OCI-LY7 (cell line): ENCODE measurements at regions not wholly inside any gene's neighbourhood (a gene's known extent, or its start where the extent isn't known, plus 50 kb on each side); places are given as distances from the start of the nearest gene placed in this dataset.

Source experiments
- BruUV-seq: library from RNA; stranded (reverse); fragments of 400-500 nt; replicated peaks from 2 replicates; lab custom pipeline; 2021; lab: Mats Ljungman, UMichigan
- CTCF ChIA-PET: fragments of 300-600 bp; sonication (Branson Sonifier 250); formaldehyde crosslinking; loops from one replicate; lab custom pipeline; 2022; ENCODE audit warnings: antibody characterized with exemption; ENCODE audit not compliant: unreplicated experiment; lab: Charles Lee
- POLR2A ChIA-PET: fragments of 300-600 bp; sonication (Branson Sonifier 250); formaldehyde crosslinking; loops from one replicate; lab custom pipeline; 2022; ENCODE audit warnings: antibody characterized with exemption; lab: Charles Lee
- DNase-seq: peaks from one replicate; pipeline ENCODE4 v3.0.0-alpha.2; 2015; ENCODE audit warnings: low spot score
- H2AFZ ChIP-seq: fragments of 200-600 bp; sonication (generic), shearing (Covaris generic); 2 replicates; pipeline ENCODE4 v1.6.1; 2014; ENCODE audit warnings: mild to moderate bottlenecking, antibody characterized with exemption, low read length, moderate library complexity
- H3K27ac ChIP-seq: fragments of 200-600 bp; sonication (generic); 2 replicates; pipeline ENCODE4 v1.5.1; 2014; ENCODE audit warnings: mixed run types, low read depth, mild to moderate bottlenecking, moderate library complexity, low read length, inconsistent platforms; ENCODE audit not compliant: poor library complexity, severe bottlenecking
- H3K36me3 ChIP-seq: fragments of 200-600 bp; sonication (generic); 2 replicates; pipeline ENCODE4 v1.6.1; 2014; ENCODE audit warnings: mild to moderate bottlenecking, antibody characterized with exemption, low read length, moderate library complexity, mixed read lengths; ENCODE audit not compliant: insufficient read depth
- H3K4me1 ChIP-seq: fragments of 200-600 bp; sonication (generic); 2 replicates; pipeline ENCODE4 v1.5.1; 2014; ENCODE audit warnings: mild to moderate bottlenecking, low read length; ENCODE audit not compliant: insufficient read depth, poor library complexity, severe bottlenecking
- H3K4me2 ChIP-seq: fragments of 200-600 bp; sonication (generic); 2 replicates; pipeline ENCODE4 v1.6.1; 2014; ENCODE audit warnings: mild to moderate bottlenecking, low read length
- H3K4me3 ChIP-seq: fragments of 200-600 bp; sonication (generic); 2 replicates; pipeline ENCODE4 v1.5.1; 2014; ENCODE audit warnings: mild to moderate bottlenecking, low read depth, low read length; ENCODE audit not compliant: poor library complexity, severe bottlenecking
- H3K79me2 ChIP-seq: fragments of 200-600 bp; sonication (generic); 2 replicates; pipeline ENCODE4 v1.6.1; 2016; ENCODE audit warnings: low read depth, mild to moderate bottlenecking, low read length, moderate library complexity, mixed read lengths; ENCODE audit not compliant: insufficient read depth
- H3K9me2 ChIP-seq: fragments of 200-600 bp; sonication (generic); 2 replicates; pipeline ENCODE4 v1.6.1; 2016; ENCODE audit warnings: mild to moderate bottlenecking, low read length, mixed read lengths; ENCODE audit not compliant: insufficient read depth
- H3K9me3 ChIP-seq: fragments of 200-600 bp; sonication (generic); 2 replicates; pipeline ENCODE4 v1.6.1; 2014; ENCODE audit warnings: mild to moderate bottlenecking, mixed run types, low read length, mixed read lengths
- H4K20me1 ChIP-seq: fragments of 200-600 bp; sonication (generic); 2 replicates; pipeline ENCODE4 v1.6.1; 2014; ENCODE audit warnings: mild to moderate bottlenecking, antibody characterized with exemption, low read length, moderate library complexity, mixed read lengths; ENCODE audit not compliant: insufficient read depth
- CTCF ChIP-seq: fragments of 200-600 bp; sonication (generic); conservative IDR thresholded peaks from 2 replicates; pipeline ENCODE4 v1.5.1; 2014; ENCODE audit warnings: mild to moderate bottlenecking, antibody characterized with exemption, low read length, moderate library complexity, mixed read lengths
- EZH2phosphoT487 ChIP-seq: fragments of 200-600 bp; sonication (generic); IDR thresholded peaks from 2 replicates; pipeline ENCODE4 v1.6.1; 2018; ENCODE audit warnings: low read depth, borderline replicate concordance, mild to moderate bottlenecking, mixed run types, antibody characterized with exemption, low read length, moderate library complexity, mixed read lengths
- intact Hi-C: fragments of 100-400 bp; cut with micrococcal nuclease; formaldehyde crosslinking; loops from one replicate; pipeline ENCODE4 v1.10.0; 2022; ENCODE audit not compliant: unreplicated experiment

DNA sequence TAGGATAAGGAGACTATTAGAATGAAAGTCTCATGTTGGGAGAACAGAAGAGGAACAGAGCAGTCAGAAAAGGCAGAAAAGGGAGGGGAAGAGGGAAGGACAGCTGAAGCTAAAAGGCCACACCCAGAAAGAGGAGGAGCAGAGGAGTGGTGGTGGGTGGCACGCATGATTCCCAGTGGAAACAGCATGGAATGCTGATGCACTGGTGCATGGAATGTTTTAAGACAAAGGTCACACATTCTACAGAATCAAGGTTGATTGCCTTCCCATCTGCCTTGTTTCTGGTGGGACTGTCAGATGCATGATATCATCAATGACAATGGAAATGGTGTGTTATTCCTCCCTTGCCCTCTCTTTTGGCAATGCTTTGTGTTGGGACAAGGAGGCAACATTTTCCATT, 285.4 kb upstream of the MKI67 start:
- H3K36me3 ChIP-seq, result no peaks in the 10 kb centered on the region
- H2AFZ ChIP-seq, result no peak overlapping the region
- H3K9me2 ChIP-seq, result no peaks in the 10 kb centered on the region
- ChIA-PET CTCF (no interaction called here), POLR2A (interaction anchor here (0.6 kb wide), 1 partner anchor 77 kb away, joined by 3 read pairs; no protein-coding TSS in a partner anchor)
- H3K9me3 ChIP-seq, result no peaks in the 10 kb centered on the region
- TF ChIP-seq EZH2phosphoT487, result no peak
- TF ChIP-seq CTCF, result no peak
- no peaks in the 10 kb centered on the region for H3K4me1 ChIP-seq
- no peak for DNase-seq
- no peak overlapping the region for H3K4me2 ChIP-seq
- BruUV-seq, result no TSS peak
- H3K27ac ChIP-seq, result no peak overlapping the region
- H3K4me3 ChIP-seq, result no peak overlapping the region
- no peaks in the 10 kb centered on the region for H4K20me1 ChIP-seq
- intact Hi-C loops, result no loop called here
- H3K79me2 ChIP-seq, result no peaks in the 10 kb centered on the region

- CTCF ChIA-PET, result no interaction called here
- no peak overlapping the region for H3K4me3 ChIP-seq
- no peaks in the 10 kb centered on the region for H3K36me3 ChIP-seq
- H3K27ac ChIP-seq, result no peak overlapping the region
- H3K79me2 ChIP-seq, result no peaks in the 10 kb centered on the region
- intact Hi-C loops, result no loop called here
- DNase-seq, result no peak
- no peaks in the 10 kb centered on the region for H3K9me3 ChIP-seq
- no peaks in the 10 kb centered on the region for H3K9me2 ChIP-seq
- TF ChIP-seq EZH2phosphoT487 (no peak), CTCF (no peak)
- no peaks in the 10 kb centered on the region for H3K4me1 ChIP-seq
- POLR2A ChIA-PET, result no interaction called here
- BruUV-seq, result no TSS peak
- no peaks in the 10 kb centered on the region for H4K20me1 ChIP-seq
- no peak overlapping the region for H2AFZ ChIP-seq
- H3K4me2 ChIP-seq, result no peak overlapping the region
Observed at GRCh38 chr10:128414568-128414967, 288.3 kb upstream of the MKI67 start.

GRCh38 chr10:128416231-128416630, 290.0 kb upstream of the MKI67 start:
- H3K4me2 ChIP-seq, result no peak overlapping the region
- POLR2A ChIA-PET, result interaction anchor here (0.9 kb wide), 1 partner anchor 17 kb away, joined by 3 read pairs; no protein-coding TSS in a partner anchor
- BruUV-seq, result no TSS peak
- H3K36me3 ChIP-seq, result no peaks in the 10 kb centered on the region
- CTCF ChIA-PET, result no interaction called here
- no peaks in the 10 kb centered on the region for H4K20me1 ChIP-seq
- H3K4me1 ChIP-seq, result no peaks in the 10 kb centered on the region
- H3K9me2 ChIP-seq, result no peaks in the 10 kb centered on the region
- H3K79me2 ChIP-seq, result no peaks in the 10 kb centered on the region
- intact Hi-C loops, result no loop called here
- H3K27ac ChIP-seq, result no peak overlapping the region
- no peak overlapping the region for H3K4me3 ChIP-seq
- TF ChIP-seq CTCF, result no peak
- no peak for DNase-seq
- H3K9me3 ChIP-seq, result no peaks in the 10 kb centered on the region
- no peak overlapping the region for H2AFZ ChIP-seq
